MM.1S (cell line): ENCODE measurements at regions not wholly inside any gene's neighbourhood (a gene's known extent, or its start where the extent isn't known, plus 50 kb on each side); places are given as distances from the start of the nearest gene placed in this dataset.

ENCODE experiments used
- CTCF ChIP-seq: fragments of 300-600 bp; sonication (generic); IDR thresholded peaks from 2 replicates; pipeline ENCODE4 v1.5.1; 2016; ENCODE audit warnings: antibody characterized with exemption, low read length, mixed read lengths
- EZH2phosphoT487 ChIP-seq: fragments of 300-600 bp; sonication (generic); IDR thresholded peaks from 2 replicates; pipeline ENCODE4 v1.6.1; 2018; ENCODE audit warnings: antibody characterized with exemption, low read length

- TF ChIP-seq CTCF (no peak), EZH2phosphoT487 (no peak)
These were observed 926.9 kb upstream of the EDIL3 start for GRCh38 chr5:85311536-85311935.
